SK-N-SH (cell line): ENCODE measurements at regions not wholly inside any gene's neighbourhood (a gene's known extent, or its start where the extent isn't known, plus 50 kb on each side); places are given as distances from the start of the nearest gene placed in this dataset.

Experiments
- CTCF ChIA-PET: fragments of 300-600, 350-600 bp; formaldehyde crosslinking; extraction: SDS; loops from one replicate; lab custom pipeline; 2021; lab: Yijun Ruan, JAX
- POLR2A ChIA-PET: fragments of 350-600 bp; sonication (Branson Sonifier 250); formaldehyde crosslinking; extraction: SDS; loops from one replicate; lab custom pipeline; 2020; ENCODE audit warnings: antibody characterized with exemption, inconsistent platforms; lab: Yijun Ruan, JAX
- DNase-seq: peaks from one replicate; pipeline ENCODE4 v3.0.0; 2012
- H2AFZ ChIP-seq: fragments of 200-600 bp; sonication (generic); 2 replicates; pipeline ENCODE4 v1.8.1; 2016; ENCODE audit warnings: antibody characterized with exemption, mild to moderate bottlenecking, low read depth
- H3F3A ChIP-seq: fragments of 200-600 bp; sonication (generic); replicated peaks from 2 replicates; pipeline ENCODE3; 2016; ENCODE audit warnings: antibody characterized with exemption, mild to moderate bottlenecking; ENCODE audit not compliant: insufficient read depth
- H3K27ac ChIP-seq, 2 experiments: fragments of 200-500 bp in 1 of 2; fragments of 200-600 bp in 1 of 2; sonication (Bioruptor generic) in 1 of 2; sonication (generic), shearing (Covaris generic) in 1 of 2; 2 replicates each; pipeline versions ENCODE4 v1.5.1 to v1.6.1; 2014 to 2016; ENCODE audit warnings: low read depth in 2 of 2, inconsistent platforms in 1 of 2, low read length in 1 of 2, mild to moderate bottlenecking in 1 of 2, mixed read lengths in 1 of 2
- H3K27me3 ChIP-seq: fragments of 200-600 bp; sonication (generic), shearing (Covaris generic); 2 replicates; pipeline ENCODE4 v1.6.1; 2016; ENCODE audit warnings: mixed run types; ENCODE audit not compliant: insufficient read depth
- H3K36me3 ChIP-seq, 2 experiments: fragments of 200-500 bp in 1 of 2; fragments of 200-600 bp in 1 of 2; sonication (Bioruptor generic) in 1 of 2; sonication (generic) in 1 of 2; replicated peaks in 1 of 2; 2 replicates each; pipeline versions ENCODE3 to v1.5.1; 2014 to 2016; ENCODE audit warnings: low read length in 1 of 2, mild to moderate bottlenecking in 1 of 2; ENCODE audit not compliant: insufficient read depth in 2 of 2, control insufficient read depth in 1 of 2
- H3K4me1 ChIP-seq, 2 experiments: fragments of 200-500 bp in 1 of 2; fragments of 200-600 bp in 1 of 2; sonication (Bioruptor generic) in 1 of 2; sonication (generic), shearing (Covaris generic) in 1 of 2; 2 replicates each; pipeline versions ENCODE4 v1.5.1 to v1.6.1; 2014 to 2016; ENCODE audit warnings: low read depth in 1 of 2, low read length in 1 of 2, mixed run types in 1 of 2; ENCODE audit not compliant: insufficient read depth in 2 of 2, control insufficient read depth in 1 of 2
- H3K4me2 ChIP-seq: fragments of 200-600 bp; sonication (generic), shearing (Covaris generic); 2 replicates; pipeline ENCODE4 v1.6.1; 2017; ENCODE audit warnings: mixed run types
- H3K4me3 ChIP-seq, 2 experiments: fragments of 200-500 bp in 1 of 2; fragments of 200-600 bp in 1 of 2; sonication (Bioruptor generic) in 1 of 2; sonication (generic), shearing (Covaris generic) in 1 of 2; 2 replicates each; pipeline versions ENCODE4 v1.5.1 to v1.8.1; 2014 to 2016; ENCODE audit warnings: low read depth in 2 of 2, inconsistent platforms in 1 of 2, low read length in 1 of 2, mild to moderate bottlenecking in 1 of 2, mixed read lengths in 1 of 2, moderate library complexity in 1 of 2
- H3K79me2 ChIP-seq: fragments of 200-600 bp; sonication (generic); 2 replicates; pipeline ENCODE4 v1.8.1; 2017; ENCODE audit warnings: mild to moderate bottlenecking; ENCODE audit not compliant: insufficient read depth
- H3K9ac ChIP-seq: fragments of 200-600 bp; sonication (generic); 2 replicates; pipeline ENCODE4 v1.6.1; 2017; ENCODE audit warnings: mixed run types
- H3K9me2 ChIP-seq: fragments of 200-600 bp; sonication (generic); 2 replicates; pipeline ENCODE4 v1.6.1; 2017; ENCODE audit warnings: mixed run types
- H3K9me3 ChIP-seq: fragments of 200-600 bp; sonication (generic); 2 replicates; pipeline ENCODE4 v1.6.1; 2017; ENCODE audit warnings: mixed run types, mild to moderate bottlenecking, moderate library complexity
- H4K20me1 ChIP-seq: fragments of 200-600 bp; sonication (generic); 2 replicates; pipeline ENCODE4 v1.6.1; 2017; ENCODE audit warnings: mild to moderate bottlenecking, mixed run types; ENCODE audit not compliant: insufficient read depth
- EZH2phosphoT487 ChIP-seq: fragments of 200-600 bp; sonication (generic); IDR thresholded peaks from 2 replicates; pipeline ENCODE4 v1.6.1; 2017; ENCODE audit warnings: low read depth, mixed run types, mild to moderate bottlenecking, antibody characterized with exemption, moderate library complexity, borderline replicate concordance
- FOXJ3 ChIP-seq: sonication (generic); formaldehyde crosslinking; IDR thresholded peaks from 2 replicates; pipeline ENCODE4 v1.5.1; 2020; ENCODE audit warnings: mild to moderate bottlenecking, missing genetic modification reagents
- GABPA ChIP-seq: IDR thresholded peaks from 2 replicates; pipeline ENCODE4 v1.4.0; 2012; ENCODE audit warnings: low read depth, mild to moderate bottlenecking
- MEF2A ChIP-seq: IDR thresholded peaks from 2 replicates; pipeline ENCODE4 v1.4.0; 2012; ENCODE audit warnings: low read depth, borderline replicate concordance
- NRF1 ChIP-seq: IDR thresholded peaks from 2 replicates; pipeline ENCODE4 v1.6.1; 2012; ENCODE audit warnings: low read depth, mild to moderate bottlenecking, low read length
- POLR2AphosphoS5 ChIP-seq: IDR thresholded peaks from 2 replicates; pipeline ENCODE4 v1.6.1; 2012; ENCODE audit warnings: low read depth, low read length
- RAD21 ChIP-seq: IDR thresholded peaks from 2 replicates; pipeline ENCODE4 v1.6.1; 2012; ENCODE audit warnings: mild to moderate bottlenecking, low read length
- RCOR1 ChIP-seq: fragments of 150-350 bp; IDR thresholded peaks from 2 replicates; pipeline ENCODE4 v1.6.1; 2017; ENCODE audit warnings: antibody characterized with exemption, low read length
- TCF12 ChIP-seq: IDR thresholded peaks from 2 replicates; pipeline ENCODE4 v1.4.0; 2012
- TEAD4 ChIP-seq: IDR thresholded peaks from 2 replicates; pipeline ENCODE4 v1.4.0; 2012; ENCODE audit warnings: mild to moderate bottlenecking, borderline replicate concordance; ENCODE audit not compliant: insufficient read depth
- USF1 ChIP-seq: IDR thresholded peaks from 2 replicates; pipeline ENCODE4 v1.4.0; 2012; ENCODE audit warnings: low read depth, borderline replicate concordance
- YY1 ChIP-seq: IDR thresholded peaks from 2 replicates; pipeline ENCODE4 v1.4.0; 2012; ENCODE audit warnings: low read depth, mild to moderate bottlenecking
- WGBS: methylation state at CpG from one replicate; pipeline ENCODE4 v1.1.6; 2017; ENCODE audit warnings: low lambda C conversion rate; 5-methylcytosine and 5-hydroxymethylcytosine counted together
- TF ChIP-seq, protein P1 (sequence below): IDR thresholded peaks from 2 replicates; pipeline ENCODE4 v1.4.0; 2012; ENCODE audit warnings: low read depth
- TF ChIP-seq, protein P2 (sequence below): IDR thresholded peaks from 2 replicates; pipeline ENCODE4 v1.6.1; 2012; ENCODE audit warnings: mild to moderate bottlenecking, low read depth, low read length, moderate library complexity
- TF ChIP-seq, protein P3 (sequence below): fragments of 150-350 bp; IDR thresholded peaks from 2 replicates; pipeline ENCODE4 v1.6.1; 2017; ENCODE audit warnings: antibody characterized with exemption, low read length, low read depth, borderline replicate concordance
- TF ChIP-seq, protein P4 (sequence below): fragments of 200-600 bp; sonication (generic); IDR thresholded peaks from 2 replicates; pipeline ENCODE4 v1.6.1; 2017; ENCODE audit warnings: antibody characterized with exemption, mild to moderate bottlenecking, moderate library complexity

DNA sequence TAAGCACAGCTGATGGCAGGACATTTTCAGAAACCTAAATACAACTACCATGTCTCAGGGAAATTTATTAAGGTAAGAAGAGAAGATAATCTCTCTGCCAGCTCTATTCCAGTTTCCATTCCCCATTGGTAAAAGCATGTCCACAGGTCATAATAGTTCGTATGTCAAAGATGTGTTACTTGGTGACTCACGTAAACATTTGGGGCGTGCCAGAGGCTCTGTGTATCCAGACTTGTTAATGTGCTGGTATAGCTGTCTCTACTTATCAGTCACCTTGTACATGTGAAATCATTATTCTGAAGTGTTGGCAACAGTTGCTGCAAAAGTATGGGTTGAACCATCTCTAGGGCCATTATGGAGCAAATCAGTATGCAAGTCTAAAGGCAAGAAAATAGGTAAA lies 1345.1 kb downstream of the SUCLG1 start:
- no peaks in the 10 kb centered on the region for H3K36me3 ChIP-seq
- H3K9ac ChIP-seq: no peak overlapping the region
- H3F3A ChIP-seq: no peaks in the 10 kb centered on the region
- no peak overlapping the region for H3K27ac ChIP-seq
- H3K9me2 ChIP-seq: no peaks in the 10 kb centered on the region
- POLR2A ChIA-PET: no interaction called here
- CTCF ChIA-PET: no interaction called here
- no peaks in the 10 kb centered on the region for H4K20me1 ChIP-seq
- H3K4me2 ChIP-seq: no peak overlapping the region
- H3K4me1 ChIP-seq: no peaks in the 10 kb centered on the region
- no peak overlapping the region for H2AFZ ChIP-seq
- no peak overlapping the region for H3K4me3 ChIP-seq
- no peak for DNase-seq
- H3K79me2 ChIP-seq: no peaks in the 10 kb centered on the region
- TF ChIP-seq, protein P1, sequence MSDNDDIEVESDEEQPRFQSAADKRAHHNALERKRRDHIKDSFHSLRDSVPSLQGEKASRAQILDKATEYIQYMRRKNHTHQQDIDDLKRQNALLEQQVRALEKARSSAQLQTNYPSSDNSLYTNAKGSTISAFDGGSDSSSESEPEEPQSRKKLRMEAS: no peak
- TF ChIP-seq TEAD4 (no peak), NRF1 (no peak)
- TF ChIP-seq, protein P2, sequence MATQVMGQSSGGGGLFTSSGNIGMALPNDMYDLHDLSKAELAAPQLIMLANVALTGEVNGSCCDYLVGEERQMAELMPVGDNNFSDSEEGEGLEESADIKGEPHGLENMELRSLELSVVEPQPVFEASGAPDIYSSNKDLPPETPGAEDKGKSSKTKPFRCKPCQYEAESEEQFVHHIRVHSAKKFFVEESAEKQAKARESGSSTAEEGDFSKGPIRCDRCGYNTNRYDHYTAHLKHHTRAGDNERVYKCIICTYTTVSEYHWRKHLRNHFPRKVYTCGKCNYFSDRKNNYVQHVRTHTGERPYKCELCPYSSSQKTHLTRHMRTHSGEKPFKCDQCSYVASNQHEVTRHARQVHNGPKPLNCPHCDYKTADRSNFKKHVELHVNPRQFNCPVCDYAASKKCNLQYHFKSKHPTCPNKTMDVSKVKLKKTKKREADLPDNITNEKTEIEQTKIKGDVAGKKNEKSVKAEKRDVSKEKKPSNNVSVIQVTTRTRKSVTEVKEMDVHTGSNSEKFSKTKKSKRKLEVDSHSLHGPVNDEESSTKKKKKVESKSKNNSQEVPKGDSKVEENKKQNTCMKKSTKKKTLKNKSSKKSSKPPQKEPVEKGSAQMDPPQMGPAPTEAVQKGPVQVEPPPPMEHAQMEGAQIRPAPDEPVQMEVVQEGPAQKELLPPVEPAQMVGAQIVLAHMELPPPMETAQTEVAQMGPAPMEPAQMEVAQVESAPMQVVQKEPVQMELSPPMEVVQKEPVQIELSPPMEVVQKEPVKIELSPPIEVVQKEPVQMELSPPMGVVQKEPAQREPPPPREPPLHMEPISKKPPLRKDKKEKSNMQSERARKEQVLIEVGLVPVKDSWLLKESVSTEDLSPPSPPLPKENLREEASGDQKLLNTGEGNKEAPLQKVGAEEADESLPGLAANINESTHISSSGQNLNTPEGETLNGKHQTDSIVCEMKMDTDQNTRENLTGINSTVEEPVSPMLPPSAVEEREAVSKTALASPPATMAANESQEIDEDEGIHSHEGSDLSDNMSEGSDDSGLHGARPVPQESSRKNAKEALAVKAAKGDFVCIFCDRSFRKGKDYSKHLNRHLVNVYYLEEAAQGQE: no peak
- no peaks in the 10 kb centered on the region for H3K27me3 ChIP-seq
- no peaks in the 10 kb centered on the region for H3K9me3 ChIP-seq
- 35% methylated on average over 3 of the region's 3 CpGs for WGBS

DNA sequence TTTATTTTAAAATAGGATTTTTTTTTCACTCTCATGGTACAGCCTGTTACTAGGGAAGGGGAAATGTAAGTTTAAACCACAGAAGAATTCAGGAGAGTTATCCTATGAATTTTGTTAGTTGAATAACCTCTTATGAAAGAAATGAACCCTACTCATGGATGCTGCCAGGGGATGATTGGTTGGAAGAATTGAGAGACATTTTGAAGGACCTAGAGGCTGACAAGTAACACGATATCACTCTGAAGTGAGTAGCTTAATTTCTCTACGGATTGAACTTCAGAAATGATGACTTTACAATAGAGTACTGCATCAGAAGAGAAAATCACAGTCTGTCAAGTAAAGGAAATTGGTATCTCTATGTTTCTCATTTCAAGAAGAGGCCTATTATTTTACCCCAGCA lies 1346.2 kb downstream of the SUCLG1 start:
- DNase-seq: no peak
- no peak for TF ChIP-seq EZH2phosphoT487
- TF ChIP-seq, protein P3, sequence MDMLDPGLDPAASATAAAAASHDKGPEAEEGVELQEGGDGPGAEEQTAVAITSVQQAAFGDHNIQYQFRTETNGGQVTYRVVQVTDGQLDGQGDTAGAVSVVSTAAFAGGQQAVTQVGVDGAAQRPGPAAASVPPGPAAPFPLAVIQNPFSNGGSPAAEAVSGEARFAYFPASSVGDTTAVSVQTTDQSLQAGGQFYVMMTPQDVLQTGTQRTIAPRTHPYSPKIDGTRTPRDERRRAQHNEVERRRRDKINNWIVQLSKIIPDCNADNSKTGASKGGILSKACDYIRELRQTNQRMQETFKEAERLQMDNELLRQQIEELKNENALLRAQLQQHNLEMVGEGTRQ: no peak
- no peak for TF ChIP-seq RAD21
- no peak for TF ChIP-seq TCF12
- no peak for TF ChIP-seq MEF2A
- TF ChIP-seq RCOR1: no peak
- TF ChIP-seq, protein P2: no peak
- TF ChIP-seq, protein P1: no peak
- no peak for TF ChIP-seq POLR2AphosphoS5
- TF ChIP-seq GABPA: no peak
- no peak for TF ChIP-seq FOXJ3 (CRISPR knock-in tag)
- TF ChIP-seq YY1: no peak
- no peak for TF ChIP-seq TEAD4
- TF ChIP-seq, protein P4, sequence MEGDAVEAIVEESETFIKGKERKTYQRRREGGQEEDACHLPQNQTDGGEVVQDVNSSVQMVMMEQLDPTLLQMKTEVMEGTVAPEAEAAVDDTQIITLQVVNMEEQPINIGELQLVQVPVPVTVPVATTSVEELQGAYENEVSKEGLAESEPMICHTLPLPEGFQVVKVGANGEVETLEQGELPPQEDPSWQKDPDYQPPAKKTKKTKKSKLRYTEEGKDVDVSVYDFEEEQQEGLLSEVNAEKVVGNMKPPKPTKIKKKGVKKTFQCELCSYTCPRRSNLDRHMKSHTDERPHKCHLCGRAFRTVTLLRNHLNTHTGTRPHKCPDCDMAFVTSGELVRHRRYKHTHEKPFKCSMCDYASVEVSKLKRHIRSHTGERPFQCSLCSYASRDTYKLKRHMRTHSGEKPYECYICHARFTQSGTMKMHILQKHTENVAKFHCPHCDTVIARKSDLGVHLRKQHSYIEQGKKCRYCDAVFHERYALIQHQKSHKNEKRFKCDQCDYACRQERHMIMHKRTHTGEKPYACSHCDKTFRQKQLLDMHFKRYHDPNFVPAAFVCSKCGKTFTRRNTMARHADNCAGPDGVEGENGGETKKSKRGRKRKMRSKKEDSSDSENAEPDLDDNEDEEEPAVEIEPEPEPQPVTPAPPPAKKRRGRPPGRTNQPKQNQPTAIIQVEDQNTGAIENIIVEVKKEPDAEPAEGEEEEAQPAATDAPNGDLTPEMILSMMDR: no peak
- no peak for TF ChIP-seq USF1

More for the DNA sequence above, 1346.2 kb downstream of the SUCLG1 start:
- no peak overlapping the region for H3K4me2 ChIP-seq
- H3K9me2 ChIP-seq: no peaks in the 10 kb centered on the region
- CTCF ChIA-PET: no interaction called here
- no peaks in the 10 kb centered on the region for H4K20me1 ChIP-seq
- no peaks in the 10 kb centered on the region for H3K4me1 ChIP-seq
- H3K27me3 ChIP-seq: no peaks in the 10 kb centered on the region
- H2AFZ ChIP-seq: no peak overlapping the region
- H3K79me2 ChIP-seq: no peaks in the 10 kb centered on the region
- no peaks in the 10 kb centered on the region for H3F3A ChIP-seq
- no peak overlapping the region for H3K27ac ChIP-seq
- H3K36me3 ChIP-seq: no peaks in the 10 kb centered on the region
- WGBS: 3% methylated on average over 2 of the region's 2 CpGs
- H3K9me3 ChIP-seq: no peaks in the 10 kb centered on the region
- no peak overlapping the region for H3K4me3 ChIP-seq
- H3K9ac ChIP-seq: no peak overlapping the region
- POLR2A ChIA-PET: no interaction called here
